Stimulated activated CD4-positive, alpha-beta T cell treated with anti-CD3 and anti-CD28 coated beads, TNF-alpha, amount 100 ng/mL, for 1 hour (primary cell): ENCODE measurements at regions not wholly inside any gene's neighbourhood (a gene's known extent, or its start where the extent isn't known, plus 50 kb on each side); places are given as distances from the start of the nearest gene placed in this dataset.
"Not testable (repeated sequence)": the region's sequence is repeated elsewhere in the genome, so short reads cannot be mapped to it uniquely, and the experiment has no call there.

Experiments used
- DNase-seq, 3 donors: peaks; one replicate each; pipeline ENCODE4 v3.0.0-alpha.2; 2020; ENCODE audit warnings: low read depth in 3 of 3, low spot score in 1 of 3

- no peak for DNase-seq
These were observed 303.9 kb downstream of the CPS1 start for GRCh38 chr2:210860276-210860675.

- no peak for DNase-seq
These were observed 304.8 kb downstream of the CPS1 start for GRCh38 chr2:210861038-210861665.

- DNase-seq = no peak
These were observed 306.1 kb downstream of the CPS1 start for GRCh38 chr2:210862283-210863065.

- no peak for DNase-seq
These were observed 306.9 kb downstream of the CPS1 start for GRCh38 chr2:210863283-210863682.

- not testable (repeated sequence) for DNase-seq
These were observed 315.2 kb downstream of the CPS1 start for GRCh38 chr2:210871566-210871965.

GRCh38 chr2:210873631-210874030, 317.2 kb downstream of the CPS1 start:
- DNase-seq = no peak

- no peak for DNase-seq
These were observed 327.8 kb downstream of the CPS1 start for GRCh38 chr2:210884227-210884626.

GRCh38 chr2:210888035-210888434, 331.6 kb downstream of the CPS1 start:
- DNase-seq = no peak

GRCh38 chr2:210895132-210895531, 338.7 kb downstream of the CPS1 start:
- no peak for DNase-seq

- no peak for DNase-seq
These were observed 342.7 kb downstream of the CPS1 start for GRCh38 chr2:210899131-210899530.

GRCh38 chr2:210901326-210901725, 344.9 kb downstream of the CPS1 start:
- DNase-seq = no peak

- DNase-seq = no peak
These were observed 356.4 kb downstream of the CPS1 start for GRCh38 chr2:210912779-210913178.

GRCh38 chr2:210913461-210913860, 357.1 kb downstream of the CPS1 start:
- DNase-seq = no peak

GRCh38 chr2:210915912-210916311, 359.5 kb downstream of the CPS1 start:
- DNase-seq = no peak

GRCh38 chr2:210917465-210917864, 361.1 kb downstream of the CPS1 start:
- DNase-seq = no peak

- no peak for DNase-seq
These were observed 362.7 kb downstream of the CPS1 start for GRCh38 chr2:210919128-210919527.

GRCh38 chr2:210922419-210922818, 366.0 kb downstream of the CPS1 start:
- no peak for DNase-seq

- no peak for DNase-seq
These were observed 372.3 kb downstream of the CPS1 start for GRCh38 chr2:210928714-210929113.

- no peak for DNase-seq
These were observed 381.8 kb downstream of the CPS1 start for GRCh38 chr2:210938228-210938627.

GRCh38 chr2:210946395-210946794, 390.0 kb downstream of the CPS1 start:
- no peak for DNase-seq

GRCh38 chr2:210950434-210951060, 394.1 kb downstream of the CPS1 start:
- DNase-seq = not testable (repeated sequence)

- DNase-seq = no peak
These were observed 398.0 kb downstream of the CPS1 start for GRCh38 chr2:210954386-210954907.
